ENCODE measurements at regions not wholly inside any gene's neighbourhood (a gene's known extent, or its start where the extent isn't known, plus 50 kb on each side); places are given as distances from the start of the nearest gene placed in this dataset.

DNA sequence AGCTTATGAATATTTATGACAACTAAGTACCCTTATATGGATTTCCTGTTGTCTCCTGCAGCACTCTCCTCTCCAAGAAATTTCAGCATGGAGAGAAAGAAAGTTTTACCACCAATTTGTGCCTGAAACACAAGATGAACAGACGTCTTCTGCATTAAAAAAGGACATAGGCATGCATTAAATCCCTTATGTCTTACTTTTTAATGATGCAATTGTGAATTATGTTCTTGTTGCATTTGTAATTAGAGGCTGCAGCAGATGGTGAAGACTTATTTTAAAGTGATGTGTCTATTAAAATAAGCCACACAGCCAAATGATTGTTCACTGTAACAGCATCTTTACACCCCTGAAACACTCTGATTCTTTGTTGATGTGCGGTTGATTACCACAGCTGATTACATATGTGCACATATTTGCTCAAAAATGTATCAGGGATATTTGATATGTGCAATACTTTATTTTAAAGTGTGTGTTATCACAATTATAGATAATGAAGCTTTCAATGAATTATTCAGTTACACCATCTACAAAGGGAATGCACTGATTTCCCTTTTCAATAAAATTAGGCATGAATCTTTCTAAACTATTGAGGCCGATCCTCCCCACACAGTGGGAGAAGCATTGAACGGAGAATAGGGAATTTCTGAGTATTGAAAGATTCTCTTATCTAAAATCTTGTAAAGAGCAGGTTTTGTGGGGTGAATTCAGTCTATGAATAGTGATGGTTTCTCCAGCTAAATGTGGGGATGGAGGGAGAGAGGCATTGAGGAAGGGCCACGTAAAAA, 585.1 kb downstream of the SLC4A3 start:
- DNase-seq, result no peak
- peaks cover 17% of the 10 kb centered on the region for H3K4me1 Mint-ChIP-seq (ENCODE audit: low read depth, unreplicated experiment)
- no peak overlapping the region for H3K27ac Mint-ChIP-seq (ENCODE audit: unreplicated experiment)
- H3K27me3 Mint-ChIP-seq (ENCODE audit: unreplicated experiment), result peaks cover 2% of the 10 kb centered on the region
- no peak overlapping the region for H3K4me3 Mint-ChIP-seq (ENCODE audit: unreplicated experiment)
- H3K36me3 Mint-ChIP-seq (ENCODE audit: unreplicated experiment), result no peaks in the 10 kb centered on the region
- H3K9me3 Mint-ChIP-seq (ENCODE audit: unreplicated experiment), result no peaks in the 10 kb centered on the region
- TF ChIP-seq, protein P1, sequence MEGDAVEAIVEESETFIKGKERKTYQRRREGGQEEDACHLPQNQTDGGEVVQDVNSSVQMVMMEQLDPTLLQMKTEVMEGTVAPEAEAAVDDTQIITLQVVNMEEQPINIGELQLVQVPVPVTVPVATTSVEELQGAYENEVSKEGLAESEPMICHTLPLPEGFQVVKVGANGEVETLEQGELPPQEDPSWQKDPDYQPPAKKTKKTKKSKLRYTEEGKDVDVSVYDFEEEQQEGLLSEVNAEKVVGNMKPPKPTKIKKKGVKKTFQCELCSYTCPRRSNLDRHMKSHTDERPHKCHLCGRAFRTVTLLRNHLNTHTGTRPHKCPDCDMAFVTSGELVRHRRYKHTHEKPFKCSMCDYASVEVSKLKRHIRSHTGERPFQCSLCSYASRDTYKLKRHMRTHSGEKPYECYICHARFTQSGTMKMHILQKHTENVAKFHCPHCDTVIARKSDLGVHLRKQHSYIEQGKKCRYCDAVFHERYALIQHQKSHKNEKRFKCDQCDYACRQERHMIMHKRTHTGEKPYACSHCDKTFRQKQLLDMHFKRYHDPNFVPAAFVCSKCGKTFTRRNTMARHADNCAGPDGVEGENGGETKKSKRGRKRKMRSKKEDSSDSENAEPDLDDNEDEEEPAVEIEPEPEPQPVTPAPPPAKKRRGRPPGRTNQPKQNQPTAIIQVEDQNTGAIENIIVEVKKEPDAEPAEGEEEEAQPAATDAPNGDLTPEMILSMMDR (IDR thresholded peaks at IDR 0.05; ENCODE audit: partially characterized antibody, unreplicated experiment), result no peak

- H3K4me1 Mint-ChIP-seq (ENCODE audit: low read depth, unreplicated experiment), result peaks cover 13% of the 10 kb centered on the region
- TF ChIP-seq, protein P1 (IDR thresholded peaks at IDR 0.05; ENCODE audit: partially characterized antibody, unreplicated experiment), result no peak
- H3K4me3 Mint-ChIP-seq (ENCODE audit: unreplicated experiment), result no peak overlapping the region
- no peak for DNase-seq
- peaks cover 2% of the 10 kb centered on the region for H3K27me3 Mint-ChIP-seq (ENCODE audit: unreplicated experiment)
- no peaks in the 10 kb centered on the region for H3K36me3 Mint-ChIP-seq (ENCODE audit: unreplicated experiment)
- H3K27ac Mint-ChIP-seq (ENCODE audit: unreplicated experiment), result peak overlapping the region; percentile 65
- peaks cover 1% of the 10 kb centered on the region for H3K9me3 Mint-ChIP-seq (ENCODE audit: unreplicated experiment)
These were observed 588.4 kb downstream of the SLC4A3 start for GRCh38 chr2:220215785-220216184.

DNA sequence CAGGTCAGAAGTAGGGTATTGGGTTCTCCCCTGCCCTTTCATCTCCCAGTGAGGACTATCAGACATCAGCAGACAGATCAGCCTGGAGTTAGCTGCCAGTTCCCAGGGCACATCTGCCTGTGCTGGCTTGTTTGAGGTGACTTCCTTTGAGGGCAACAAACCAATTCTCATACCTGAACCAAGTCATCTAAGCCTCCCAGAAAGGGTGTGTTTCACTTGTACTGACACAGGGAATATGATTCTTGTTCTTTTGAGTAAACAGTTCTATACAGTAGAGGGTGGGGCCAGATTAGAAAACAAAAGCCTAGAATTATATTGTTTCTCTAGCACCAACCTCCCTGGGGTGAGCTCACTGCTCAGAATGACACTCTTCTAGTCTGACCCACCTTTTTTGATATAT, 591.9 kb downstream of the SLC4A3 start:
- Mint-ChIP-seq H3K27me3 (ENCODE audit: unreplicated experiment) (peaks cover 2% of the 10 kb centered on the region), H3K36me3 (ENCODE audit: unreplicated experiment) (no peaks in the 10 kb centered on the region), H3K4me3 (ENCODE audit: unreplicated experiment) (no peak overlapping the region), H3K9me3 (ENCODE audit: unreplicated experiment) (peaks cover 1% of the 10 kb centered on the region), H3K27ac (ENCODE audit: unreplicated experiment) (no peak overlapping the region), H3K4me1 (ENCODE audit: low read depth, unreplicated experiment) (peaks cover 14% of the 10 kb centered on the region)
- no peak for DNase-seq
- TF ChIP-seq, protein P1 (IDR thresholded peaks at IDR 0.05; ENCODE audit: partially characterized antibody, unreplicated experiment), result no peak

- TF ChIP-seq, protein P1 (IDR thresholded peaks at IDR 0.05; ENCODE audit: partially characterized antibody, unreplicated experiment), result no peak
- peaks cover 14% of the 10 kb centered on the region for H3K4me1 Mint-ChIP-seq (ENCODE audit: low read depth, unreplicated experiment)
- no peaks in the 10 kb centered on the region for H3K36me3 Mint-ChIP-seq (ENCODE audit: unreplicated experiment)
- H3K9me3 Mint-ChIP-seq (ENCODE audit: unreplicated experiment), result peaks cover 1% of the 10 kb centered on the region
- DNase-seq, result no peak
- no peak overlapping the region for H3K27ac Mint-ChIP-seq (ENCODE audit: unreplicated experiment)
- no peak overlapping the region for H3K4me3 Mint-ChIP-seq (ENCODE audit: unreplicated experiment)
- H3K27me3 Mint-ChIP-seq (ENCODE audit: unreplicated experiment), result peaks cover 2% of the 10 kb centered on the region
These were observed 592.6 kb downstream of the SLC4A3 start for GRCh38 chr2:220220009-220220408.

DNA sequence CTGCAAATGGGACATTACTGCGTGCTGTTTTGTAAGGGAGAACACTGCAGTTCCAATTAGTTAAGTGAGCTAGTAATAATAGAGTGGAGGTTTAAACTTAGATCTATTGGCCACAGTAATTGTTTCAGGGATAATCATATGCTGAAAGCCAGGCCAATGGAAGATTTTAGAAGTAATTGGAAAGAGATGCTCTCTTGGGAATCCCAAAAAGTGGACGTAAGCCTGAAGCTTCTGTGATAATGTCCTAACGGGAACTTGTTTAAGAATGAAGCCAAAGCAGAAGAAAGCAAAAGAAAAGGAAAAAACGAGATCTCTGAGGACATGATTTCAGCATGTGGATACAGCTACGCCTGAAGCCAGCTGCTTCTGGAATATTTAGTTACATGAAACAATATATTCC, 594.6 kb downstream of the SLC4A3 start:
- H3K9me3 Mint-ChIP-seq (ENCODE audit: unreplicated experiment), result peaks cover 3% of the 10 kb centered on the region
- no peak overlapping the region for H3K4me3 Mint-ChIP-seq (ENCODE audit: unreplicated experiment)
- no peak for DNase-seq
- H3K36me3 Mint-ChIP-seq (ENCODE audit: unreplicated experiment), result no peaks in the 10 kb centered on the region
- TF ChIP-seq, protein P1 (IDR thresholded peaks at IDR 0.05; ENCODE audit: partially characterized antibody, unreplicated experiment), result no peak
- H3K4me1 Mint-ChIP-seq (ENCODE audit: low read depth, unreplicated experiment), result peaks cover 6% of the 10 kb centered on the region
- no peak overlapping the region for H3K27ac Mint-ChIP-seq (ENCODE audit: unreplicated experiment)
- H3K27me3 Mint-ChIP-seq (ENCODE audit: unreplicated experiment), result no peaks in the 10 kb centered on the region
